Natural killer cell treated with Interleukin-12 subunit alpha and Interleukin-12 subunit beta and Interleukin-15 and Interleukin-18, amount 100 ng/mL, for 72 hours (primary cell): ENCODE measurements at regions not wholly inside any gene's neighbourhood (a gene's known extent, or its start where the extent isn't known, plus 50 kb on each side); places are given as distances from the start of the nearest gene placed in this dataset.

Source experiments
- ATAC-seq, 2 donors: fragments of 150-1000 bp; cut with Tn5 transposase in 1 of 2; sonication (Bioruptor Pico), chemical (Tn5 transposase) in 1 of 2; 2 replicates each; pipeline ENCODE4 v1.10.0; 2021
- DNase-seq: peaks from one replicate; pipeline ENCODE4 v3.0.0; 2022; ENCODE audit warnings: low spot score
- H3K27ac Mint-ChIP-seq, 2 donors: 1 replicate in 1 of 2; 2 replicates in 1 of 2; pipeline ENCODE4 v1.8.0; 2022; ENCODE audit warnings: mixed read lengths in 2 of 2, mild to moderate bottlenecking in 1 of 2, moderate library complexity in 1 of 2
- H3K27me3 Mint-ChIP-seq, 2 donors: 1 replicate in 1 of 2; 2 replicates in 1 of 2; pipeline ENCODE4 v1.8.0; 2022; ENCODE audit warnings: mixed read lengths in 2 of 2
- H3K36me3 Mint-ChIP-seq: one replicate; pipeline ENCODE4 v1.8.0; 2022; ENCODE audit warnings: mixed read lengths
- H3K4me1 Mint-ChIP-seq, 2 donors: 1 replicate in 1 of 2; 2 replicates in 1 of 2; pipeline ENCODE4 v1.8.0; 2022; ENCODE audit warnings: low read depth in 2 of 2, mixed read lengths in 2 of 2, mild to moderate bottlenecking in 1 of 2
- H3K4me3 Mint-ChIP-seq: one replicate; pipeline ENCODE4 v1.8.0; 2022; ENCODE audit warnings: mixed read lengths
- H3K9me3 Mint-ChIP-seq: 2 replicates; pipeline ENCODE4 v1.8.0; 2022; ENCODE audit warnings: mixed read lengths

DNA sequence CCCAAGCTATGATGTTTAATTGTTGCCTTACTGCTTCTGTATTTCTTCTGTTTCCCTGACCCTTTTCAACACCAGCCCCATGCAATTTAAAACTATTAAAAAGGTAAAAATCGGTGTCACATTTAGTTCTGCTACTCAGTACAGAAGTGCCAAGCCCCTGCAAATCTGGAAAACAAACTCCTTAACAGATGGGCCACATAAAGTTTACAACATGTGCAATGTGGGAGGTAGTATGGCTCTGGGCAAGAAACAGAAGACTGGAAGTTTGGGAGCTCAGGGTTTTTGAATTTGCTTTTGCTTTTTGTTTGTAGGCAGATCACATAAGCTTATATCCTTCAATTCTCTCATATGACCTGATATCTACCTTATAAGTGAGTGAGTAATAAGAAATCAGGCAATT lies 404.0 kb upstream of the ATP2B1 start:
- no peaks in the 10 kb centered on the region for H3K9me3 Mint-ChIP-seq
- no peak for ATAC-seq

DNA sequence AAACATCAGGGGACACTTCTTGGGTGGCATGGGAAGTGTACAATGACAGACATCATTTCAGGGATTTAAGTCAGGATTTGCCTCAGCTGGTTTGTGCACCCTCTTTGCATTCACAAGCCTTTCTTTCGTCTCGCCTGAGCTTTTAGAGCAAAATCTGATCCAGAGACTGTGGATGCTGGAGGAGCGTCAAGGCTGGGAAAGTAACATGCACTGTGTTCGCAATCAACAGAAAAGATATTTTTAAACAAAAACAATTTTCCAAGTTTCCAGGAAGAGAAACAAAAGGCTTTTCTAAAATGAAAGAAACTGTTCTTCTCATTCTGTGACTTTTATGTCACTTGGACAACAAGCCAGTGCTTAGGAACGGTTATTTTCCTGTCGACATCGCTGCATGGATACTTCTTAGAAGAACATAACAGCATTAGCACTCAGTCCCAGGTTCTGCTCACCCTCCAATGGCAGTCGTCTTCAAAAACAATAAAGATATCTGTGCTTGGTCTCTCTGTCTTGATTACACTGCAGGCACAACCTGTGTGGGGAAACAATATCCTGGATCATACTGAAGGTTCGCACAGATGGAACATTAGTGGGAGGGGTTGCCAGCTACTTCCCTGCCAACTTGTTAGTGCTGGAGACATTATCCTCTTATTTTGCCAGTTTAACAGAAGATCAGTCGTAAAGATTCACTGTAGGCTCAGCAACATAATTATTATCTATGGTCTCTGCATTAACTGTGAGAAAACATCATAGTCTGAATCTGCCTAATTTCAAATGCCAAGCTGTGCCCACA lies 403.3 kb upstream of the ATP2B1 start:
- DNase-seq (no peak), ATAC-seq (no peak)
- Mint-ChIP-seq H3K36me3 (no peaks in the 10 kb centered on the region), H3K9me3 (no peaks in the 10 kb centered on the region), H3K27me3 (peaks cover 2 to 9% of the 10 kb centered on the region in 2 donors), H3K4me1 (no peaks in the 10 kb centered on the region), H3K27ac (no peak overlapping the region), H3K4me3 (no peak overlapping the region)

More for the DNA sequence above, 404.0 kb upstream of the ATP2B1 start:
- DNase-seq, result no peak
- H3K36me3 Mint-ChIP-seq, result no peaks in the 10 kb centered on the region
- H3K4me1 Mint-ChIP-seq, result no peaks in the 10 kb centered on the region
- no peak overlapping the region for H3K27ac Mint-ChIP-seq
- H3K27me3 Mint-ChIP-seq, result peaks cover 2 to 14% of the 10 kb centered on the region in 2 donors
- no peak overlapping the region for H3K4me3 Mint-ChIP-seq

DNA sequence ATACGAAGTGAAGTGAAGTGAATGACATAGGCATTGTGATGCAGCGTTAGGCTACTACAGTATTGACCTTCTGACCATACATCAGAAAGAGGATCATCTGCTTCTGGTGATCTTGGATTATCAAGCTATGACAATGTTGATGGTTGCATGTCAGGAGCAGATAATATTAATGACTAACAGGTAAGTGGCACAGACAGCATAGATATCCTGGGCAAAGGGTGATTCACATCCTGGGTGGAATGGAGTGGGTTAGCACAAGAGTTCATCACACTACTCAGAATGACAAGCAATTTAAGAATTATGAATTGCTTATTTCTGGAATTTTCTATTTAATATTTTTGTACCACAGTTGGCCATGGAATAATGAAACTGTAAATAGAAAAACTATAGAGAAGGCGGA lies 397.9 kb upstream of the ATP2B1 start:
- no peaks in the 10 kb centered on the region for H3K9me3 Mint-ChIP-seq
- H3K27ac Mint-ChIP-seq, result no peak overlapping the region
- ATAC-seq, result no peak

DNA sequence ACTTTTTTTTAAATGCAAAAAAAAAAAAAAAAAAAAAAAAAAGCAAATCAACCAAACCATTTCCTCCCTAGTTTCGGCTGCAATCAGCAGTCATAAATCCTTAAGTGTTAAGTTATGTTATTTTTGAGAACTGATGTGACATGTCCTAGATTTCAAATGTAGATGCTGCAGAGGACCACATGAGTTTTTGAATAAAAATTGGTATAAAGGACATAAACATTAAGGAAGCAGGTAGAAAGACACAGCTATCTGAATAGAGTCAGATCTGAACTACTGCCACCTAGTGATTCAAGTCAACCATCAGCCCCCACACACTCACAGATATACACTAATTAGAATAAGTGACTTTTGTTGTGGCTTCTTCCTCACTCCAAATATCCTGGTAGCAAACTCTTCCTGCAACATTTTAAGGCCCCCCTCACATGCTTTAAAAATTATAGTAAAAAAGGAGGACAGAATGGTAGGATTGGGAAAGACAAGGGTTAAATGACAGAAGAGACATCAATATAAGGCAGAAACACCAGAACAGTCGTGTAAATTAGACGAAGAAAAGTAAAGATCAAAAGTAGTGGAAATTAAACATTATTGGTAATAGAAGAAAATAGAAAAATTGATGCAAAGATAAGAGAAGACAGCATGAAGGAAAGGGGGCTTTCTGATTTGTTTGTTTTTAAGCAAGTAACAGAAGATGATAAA lies 394.5 kb upstream of the ATP2B1 start:
- H3K4me3 Mint-ChIP-seq, result no peak overlapping the region

More for the DNA sequence above, 397.9 kb upstream of the ATP2B1 start:
- H3K4me1 Mint-ChIP-seq, result peaks cover 0 to 5% of the 10 kb centered on the region in 2 donors
- H3K4me3 Mint-ChIP-seq, result no peak overlapping the region
- no peak for DNase-seq
- H3K27me3 Mint-ChIP-seq, result peaks cover 6 to 18% of the 10 kb centered on the region in 2 donors
- no peaks in the 10 kb centered on the region for H3K36me3 Mint-ChIP-seq

DNA sequence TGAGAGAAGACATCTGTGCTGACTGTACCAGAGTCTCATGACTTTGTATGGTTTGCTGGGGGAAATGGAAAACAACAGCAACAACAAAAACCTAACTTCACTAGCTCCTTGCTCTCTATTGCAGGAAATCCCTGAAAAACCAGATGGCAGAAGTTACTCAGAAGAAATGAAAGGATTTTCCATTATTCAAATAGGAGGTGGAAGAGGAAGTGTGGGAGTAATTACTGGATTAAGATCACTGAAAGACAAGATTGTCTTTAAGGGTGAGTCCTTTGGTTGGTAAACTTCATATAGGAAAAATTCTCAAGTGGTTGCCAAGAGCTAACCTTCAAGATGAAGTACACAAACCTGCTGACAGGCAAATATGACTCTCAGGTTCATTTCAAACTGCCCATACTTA lies 391.9 kb upstream of the ATP2B1 start:
- ATAC-seq (no peak), DNase-seq (no peak)
- Mint-ChIP-seq H3K4me3 (no peak overlapping the region), H3K27me3 (peaks cover 4 to 13% of the 10 kb centered on the region in 2 donors), H3K4me1 (peaks cover 6 to 8% of the 10 kb centered on the region in 2 donors), H3K9me3 (no peaks in the 10 kb centered on the region), H3K36me3 (no peaks in the 10 kb centered on the region), H3K27ac (no peak overlapping the region)

More for the DNA sequence above, 394.5 kb upstream of the ATP2B1 start:
- Mint-ChIP-seq H3K36me3 (no peaks in the 10 kb centered on the region), H3K9me3 (no peaks in the 10 kb centered on the region), H3K4me1 (peaks cover 6 to 8% of the 10 kb centered on the region in 2 donors), H3K27me3 (peaks cover 4 to 13% of the 10 kb centered on the region in 2 donors), H3K27ac (no peak overlapping the region)
- peak; percentile 56 to 77 for ATAC-seq
- no peak for DNase-seq

DNA sequence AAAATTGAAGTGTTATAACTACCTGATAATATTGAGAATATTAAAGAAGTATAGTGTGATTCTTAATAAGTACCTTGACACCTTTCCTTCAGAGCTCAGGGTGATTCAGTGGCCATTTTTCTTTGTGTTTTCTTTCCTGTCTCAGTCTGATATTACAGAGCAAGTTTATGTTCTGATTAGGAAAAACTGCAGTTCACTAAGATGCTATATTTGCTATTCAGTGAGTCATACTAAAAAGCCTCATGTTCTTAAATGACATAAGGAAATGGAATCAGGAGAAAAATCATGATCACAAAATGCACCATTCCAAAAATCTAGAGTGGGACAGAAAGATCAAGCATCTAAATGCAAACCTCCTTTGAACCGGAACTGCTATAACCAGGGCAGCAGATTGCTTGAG lies 390.6 kb upstream of the ATP2B1 start:
- ATAC-seq, result no peak
- Mint-ChIP-seq H3K9me3 (no peaks in the 10 kb centered on the region), H3K36me3 (no peaks in the 10 kb centered on the region), H3K27me3 (peaks cover 0 to 6% of the 10 kb centered on the region in 2 donors), H3K4me3 (no peak overlapping the region), H3K27ac (no peak overlapping the region), H3K4me1 (peaks cover 6 to 8% of the 10 kb centered on the region in 2 donors)
- DNase-seq, result no peak

DNA sequence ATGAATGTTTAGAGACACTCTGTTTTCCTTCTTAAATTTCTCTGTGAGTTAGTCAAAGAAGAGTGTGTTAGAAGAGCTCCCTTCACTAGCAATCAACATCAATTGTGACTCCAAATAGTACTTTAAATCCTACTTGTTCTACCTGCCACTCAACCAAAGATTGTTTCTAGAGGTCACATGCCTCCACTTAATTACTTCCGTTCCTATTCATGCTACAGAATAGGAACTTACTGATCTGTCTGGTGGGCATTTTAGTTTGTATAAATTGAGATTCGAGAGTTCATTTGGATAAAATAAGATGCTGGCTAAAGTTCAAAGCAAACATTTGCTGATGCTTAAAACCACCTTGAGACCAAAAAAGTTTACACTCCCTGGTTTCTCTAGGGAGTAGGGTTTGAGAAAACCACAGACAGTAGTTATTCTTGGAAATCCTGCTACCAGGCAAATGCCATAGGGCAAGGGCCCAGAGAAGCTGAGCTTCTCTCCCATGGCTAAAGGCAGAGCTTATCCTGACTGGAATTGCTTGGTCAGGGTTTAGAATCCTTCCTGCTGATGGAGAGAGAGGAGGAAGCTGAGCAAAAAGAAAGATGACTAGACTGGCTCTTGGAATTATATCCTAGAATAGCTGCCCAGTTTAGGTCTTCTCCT lies 389.6 kb upstream of the ATP2B1 start:
- no peaks in the 10 kb centered on the region for H3K9me3 Mint-ChIP-seq
- H3K4me1 Mint-ChIP-seq, result peaks cover 6 to 8% of the 10 kb centered on the region in 2 donors
- H3K27ac Mint-ChIP-seq, result no peak overlapping the region
- H3K4me3 Mint-ChIP-seq, result no peak overlapping the region
- H3K36me3 Mint-ChIP-seq, result no peaks in the 10 kb centered on the region
- ATAC-seq (no peak), DNase-seq (no peak)
- H3K27me3 Mint-ChIP-seq, result peaks cover 0 to 4% of the 10 kb centered on the region in 2 donors

DNA sequence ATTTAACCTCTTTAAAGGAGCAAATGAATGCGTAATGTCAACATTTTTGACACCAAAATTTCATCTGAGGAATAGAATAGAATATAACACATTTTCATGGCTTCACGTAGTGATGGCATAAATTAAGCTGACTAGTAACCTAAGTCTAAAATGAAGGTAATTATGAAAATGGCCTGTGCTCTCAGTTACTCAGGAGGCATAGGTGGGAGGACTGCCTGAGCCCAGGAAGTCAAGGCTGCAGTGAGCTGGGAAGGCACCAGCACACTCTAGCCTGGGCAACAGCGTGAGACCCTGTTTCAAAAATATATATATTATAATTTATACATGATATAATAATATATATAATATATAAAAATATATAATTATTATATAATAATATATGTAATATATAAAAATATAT lies 383.2 kb upstream of the ATP2B1 start:
- Mint-ChIP-seq H3K4me1 (peaks cover 14% of the 10 kb centered on the region in 2 donors), H3K27ac (peak overlapping the region in 1 of 2 donors; percentile 19), H3K27me3 (no peaks in the 10 kb centered on the region), H3K9me3 (no peaks in the 10 kb centered on the region), H3K36me3 (no peaks in the 10 kb centered on the region), H3K4me3 (no peak overlapping the region)
- DNase-seq (no peak), ATAC-seq (no peak)

DNA sequence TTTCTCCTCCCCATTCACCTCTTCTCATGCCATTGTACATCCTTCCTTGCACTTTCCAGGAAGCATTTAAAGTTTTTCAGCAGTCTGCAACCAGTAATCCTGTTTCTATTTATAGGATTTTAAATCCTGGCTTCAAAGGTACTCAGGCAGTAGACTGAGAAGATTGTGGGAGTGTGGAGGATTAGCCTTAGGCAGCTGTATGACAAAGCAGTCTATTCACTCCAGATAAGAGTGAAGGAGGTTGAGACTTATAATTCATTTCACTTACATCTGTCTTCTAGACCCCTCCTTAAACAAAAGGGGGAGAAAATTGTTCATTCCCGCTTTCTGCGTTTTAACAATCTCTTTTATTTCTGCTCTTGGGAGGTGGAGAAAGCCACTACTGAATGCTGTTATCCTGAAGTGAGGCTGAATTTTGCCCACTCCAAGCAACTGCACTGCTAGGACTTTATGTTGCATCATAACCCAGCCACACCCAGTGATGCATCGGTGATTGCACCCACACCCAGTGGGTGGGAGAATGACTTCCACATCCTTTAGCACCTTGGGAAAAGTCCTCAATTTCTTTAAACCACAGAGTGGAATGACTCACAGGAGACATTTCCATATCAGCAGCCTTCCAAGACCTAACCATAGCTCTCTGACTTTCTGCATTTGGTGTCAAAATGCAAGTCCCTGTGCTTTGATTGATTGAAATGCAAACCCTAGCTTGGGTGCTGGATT lies 382.5 kb upstream of the ATP2B1 start:
- Mint-ChIP-seq H3K4me3 (no peak overlapping the region), H3K27me3 (no peaks in the 10 kb centered on the region), H3K4me1 (peaks cover 14% of the 10 kb centered on the region in 2 donors), H3K9me3 (no peaks in the 10 kb centered on the region), H3K27ac (peak overlapping the region in 1 of 2 donors; percentile 14), H3K36me3 (no peaks in the 10 kb centered on the region)
- ATAC-seq (peak; percentile 79 to 80), DNase-seq (no peak)

DNA sequence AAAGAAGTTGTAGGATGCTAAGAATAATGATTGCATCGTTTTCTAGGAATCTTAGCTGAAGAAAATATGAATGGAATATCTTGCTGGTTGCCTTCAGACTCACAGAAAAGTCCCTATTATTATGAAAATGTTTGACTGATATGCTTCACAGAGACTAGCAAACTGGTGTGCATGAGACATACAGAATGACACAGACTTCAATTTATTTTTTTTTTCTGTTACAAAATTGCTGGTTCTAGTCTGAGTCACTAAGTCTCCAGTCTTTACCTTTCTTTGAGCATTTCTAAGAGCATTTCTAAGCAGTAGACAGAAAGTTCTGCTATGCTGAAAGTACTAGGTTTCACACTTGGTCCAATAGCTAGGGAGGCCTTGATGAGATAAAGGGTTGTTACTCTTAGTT lies 377.6 kb upstream of the ATP2B1 start:
- peaks cover 9% of the 10 kb centered on the region in 2 donors for H3K4me1 Mint-ChIP-seq
- DNase-seq (no peak), ATAC-seq (peak in 1 of 2 donors; percentile 47)
- H3K4me3 Mint-ChIP-seq, result no peak overlapping the region
- H3K9me3 Mint-ChIP-seq, result no peaks in the 10 kb centered on the region
- H3K27me3 Mint-ChIP-seq, result peaks cover 2 to 5% of the 10 kb centered on the region in 2 donors
- H3K36me3 Mint-ChIP-seq, result no peaks in the 10 kb centered on the region
- H3K27ac Mint-ChIP-seq, result no peak overlapping the region

DNA sequence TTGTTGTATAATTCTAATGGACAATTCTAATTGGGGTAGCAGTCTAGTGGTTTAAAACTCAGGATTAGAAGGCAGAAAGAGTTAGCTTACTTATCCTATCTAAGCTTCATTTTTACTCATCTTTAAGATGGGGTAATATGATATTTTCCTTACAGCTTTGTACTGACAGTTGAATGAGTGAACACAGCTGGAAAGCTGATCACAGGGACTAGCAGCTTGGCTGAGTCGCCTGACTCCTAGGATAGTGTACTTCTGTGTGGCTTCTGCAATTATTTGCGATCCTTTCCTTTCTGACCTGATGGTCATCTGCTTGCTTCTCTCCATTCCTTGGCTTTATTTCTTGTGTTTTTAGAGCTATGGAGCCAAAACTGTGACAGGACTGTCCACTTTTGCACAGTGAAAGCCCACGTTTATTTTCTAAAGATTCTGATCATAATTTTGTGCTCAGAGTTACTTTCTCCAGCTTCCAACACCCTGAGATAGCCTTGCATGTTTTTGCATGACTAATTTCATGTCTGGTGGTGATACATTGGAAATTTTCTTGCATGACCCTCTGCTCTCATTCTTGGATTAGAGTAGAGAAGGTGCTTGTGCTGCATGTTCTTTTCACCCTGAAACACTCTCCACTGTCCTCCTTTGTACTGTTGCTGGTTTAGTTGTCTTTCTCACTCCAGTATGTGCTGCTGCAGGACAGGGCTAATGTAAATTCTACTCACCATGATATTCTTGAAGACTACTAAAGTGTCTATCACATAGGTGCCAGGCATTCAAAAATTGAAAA lies 377.0 kb upstream of the ATP2B1 start:
- H3K4me3 Mint-ChIP-seq, result no peak overlapping the region
- DNase-seq (no peak), ATAC-seq (peak in 1 of 2 donors; percentile 36)
- no peak overlapping the region for H3K27ac Mint-ChIP-seq
- no peaks in the 10 kb centered on the region for H3K9me3 Mint-ChIP-seq
- H3K4me1 Mint-ChIP-seq, result peaks cover 3 to 4% of the 10 kb centered on the region in 2 donors
- peaks cover 4 to 8% of the 10 kb centered on the region in 2 donors for H3K27me3 Mint-ChIP-seq
- H3K36me3 Mint-ChIP-seq, result no peaks in the 10 kb centered on the region

DNA sequence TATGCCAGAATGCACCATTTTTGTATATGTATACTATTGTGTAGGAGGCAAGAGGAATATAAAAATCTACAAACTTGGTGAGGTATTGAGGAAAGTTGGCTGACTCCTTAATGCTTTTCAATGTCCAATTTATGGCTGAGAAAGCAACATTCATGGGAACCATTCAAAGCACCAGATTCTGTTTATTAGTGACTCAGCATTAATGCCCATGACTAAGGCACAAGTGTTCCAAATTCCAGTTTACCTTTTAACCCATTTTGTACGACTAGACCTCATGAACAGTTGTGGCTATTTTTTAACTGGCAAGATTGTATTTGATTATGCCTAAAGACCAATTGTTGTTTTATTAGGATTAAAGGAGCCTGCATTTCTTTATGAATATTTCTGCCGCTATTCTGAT lies 375.4 kb upstream of the ATP2B1 start:
- Mint-ChIP-seq H3K4me1 (no peaks in the 10 kb centered on the region), H3K4me3 (no peak overlapping the region), H3K9me3 (no peaks in the 10 kb centered on the region), H3K27me3 (peaks cover 6 to 8% of the 10 kb centered on the region in 2 donors), H3K36me3 (no peaks in the 10 kb centered on the region), H3K27ac (no peak overlapping the region)
- ATAC-seq (no peak), DNase-seq (no peak)

DNA sequence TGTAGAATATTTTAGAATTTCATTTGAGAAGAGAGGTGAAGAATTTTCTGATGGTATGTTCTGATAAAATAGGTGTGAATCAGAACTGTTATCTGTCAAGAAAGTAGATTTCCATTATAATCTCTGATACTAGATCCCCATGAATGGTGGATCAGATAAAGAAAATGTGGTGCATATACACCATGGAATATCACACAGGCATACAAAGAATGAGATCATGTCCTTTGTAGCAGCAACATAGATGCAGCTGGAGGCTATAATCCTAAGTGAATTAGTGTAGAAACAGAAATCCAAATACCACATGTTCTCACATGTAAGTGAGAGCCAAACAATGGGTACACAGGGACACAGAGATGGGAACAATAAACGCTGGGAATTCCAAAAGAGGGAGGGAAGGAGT lies 372.0 kb upstream of the ATP2B1 start:
- H3K36me3 Mint-ChIP-seq, result no peaks in the 10 kb centered on the region
- H3K4me3 Mint-ChIP-seq, result no peak overlapping the region
- H3K9me3 Mint-ChIP-seq, result no peaks in the 10 kb centered on the region
- no peak overlapping the region for H3K27ac Mint-ChIP-seq
- DNase-seq (no peak), ATAC-seq (no peak)
- peaks cover 6 to 8% of the 10 kb centered on the region in 2 donors for H3K27me3 Mint-ChIP-seq
- H3K4me1 Mint-ChIP-seq, result peaks cover 0 to 5% of the 10 kb centered on the region in 2 donors
